Small intestine (tissue), 7 donors: ENCODE measurements at regions not wholly inside any gene's neighbourhood (a gene's known extent, or its start where the extent isn't known, plus 50 kb on each side); places are given as distances from the start of the nearest gene placed in this dataset.

Source experiments
- DNase-seq, 2 donors: peaks; one replicate each; pipeline versions ENCODE4 v3.0.0 to v3.0.0-alpha.2; 2013
- FAIRE-seq: peaks from 2 replicates; lab custom pipeline; 2012; peaks lifted over from hg19 to GRCh38; lab: Jason Lieb, UNC
- H3K27ac ChIP-seq, 3 donors: one replicate each; pipeline ENCODE4 v1.5.1; 2013; ENCODE audit warnings: low read length in 2 of 3, mild to moderate bottlenecking in 2 of 3, control low read depth in 1 of 3, inconsistent platforms in 1 of 3, low read depth in 1 of 3, moderate library complexity in 1 of 3
- H3K27me3 ChIP-seq, 3 donors: one replicate each; pipeline ENCODE4 v1.6.1; 2013; ENCODE audit warnings: low read length in 3 of 3, inconsistent platforms in 1 of 3; ENCODE audit not compliant: control insufficient read depth in 3 of 3, insufficient read depth in 3 of 3
- H3K36me3 ChIP-seq, 3 donors: one replicate each; pipeline ENCODE4 v1.6.1; 2013; ENCODE audit warnings: low read length in 3 of 3, inconsistent platforms in 1 of 3, low read depth in 1 of 3, mild to moderate bottlenecking in 1 of 3, moderate library complexity in 1 of 3; ENCODE audit not compliant: control insufficient read depth in 3 of 3, insufficient read depth in 2 of 3
- H3K4me1 ChIP-seq, 3 donors: one replicate each; pipeline ENCODE4 v1.6.1; 2013; ENCODE audit warnings: low read length in 2 of 3, inconsistent platforms in 1 of 3, low read depth in 1 of 3, mild to moderate bottlenecking in 1 of 3, moderate library complexity in 1 of 3; ENCODE audit not compliant: control insufficient read depth in 3 of 3, insufficient read depth in 2 of 3
- H3K4me3 ChIP-seq, 3 donors: one replicate each; pipeline ENCODE4 v1.5.1; 2013; ENCODE audit warnings: low read length in 3 of 3, control low read depth in 1 of 3, inconsistent platforms in 1 of 3, low read depth in 1 of 3, mild to moderate bottlenecking in 1 of 3, moderate library complexity in 1 of 3
- H3K9me3 ChIP-seq, 2 donors: one replicate each; pipeline ENCODE4 v1.6.1; 2013; ENCODE audit warnings: low read depth in 1 of 2, low read length in 1 of 2; ENCODE audit not compliant: control insufficient read depth in 2 of 2, insufficient read depth in 1 of 2
- WGBS, 3 donors: extraction: QIAGEN DNeasy Blood & Tissue Kit; methylation state at CpG; one replicate each; pipeline ENCODE4 v1.1.7; 2013; 5-methylcytosine and 5-hydroxymethylcytosine counted together
- donor health status: healthy with polysubstance abuse.
- donor health status: control.
- donor health status: control.
- donor health status: Bipolar disorder and iron deficiency.
- donor health status: healthy.

DNA sequence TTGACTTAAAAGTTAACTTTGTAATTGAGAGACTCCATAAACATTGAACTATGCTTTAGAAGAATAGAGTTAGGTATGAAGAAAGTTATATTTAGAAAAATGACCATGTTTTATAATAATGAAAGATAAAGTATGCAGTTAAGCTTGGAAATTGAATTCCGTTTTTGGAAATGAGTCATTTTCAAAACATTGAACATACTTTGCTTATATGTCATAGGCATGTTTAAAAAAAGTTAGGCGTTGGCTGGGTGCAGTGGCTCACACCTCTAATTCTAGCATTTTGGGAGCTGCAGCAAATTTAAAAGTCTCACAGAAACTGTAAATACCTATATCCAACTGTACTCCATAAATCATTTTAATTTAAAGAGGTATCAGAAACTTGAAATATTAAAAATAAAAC lies 607.4 kb downstream of the CBLN2 start:
- Histone ChIP-seq H3K4me1 (no peaks in the 10 kb centered on the region), H3K27ac (no peak overlapping the region), H3K9me3 (no peaks in the 10 kb centered on the region), H3K27me3 (no peaks in the 10 kb centered on the region), H3K4me3 (no peak overlapping the region), H3K36me3 (no peaks in the 10 kb centered on the region)
- WGBS, 3 donors = 54 to 73% (median 66%) methylated on average over 2 of the region's 2 CpGs
- DNase-seq (no peak), FAIRE-seq (peak; percentile 41)

DNA sequence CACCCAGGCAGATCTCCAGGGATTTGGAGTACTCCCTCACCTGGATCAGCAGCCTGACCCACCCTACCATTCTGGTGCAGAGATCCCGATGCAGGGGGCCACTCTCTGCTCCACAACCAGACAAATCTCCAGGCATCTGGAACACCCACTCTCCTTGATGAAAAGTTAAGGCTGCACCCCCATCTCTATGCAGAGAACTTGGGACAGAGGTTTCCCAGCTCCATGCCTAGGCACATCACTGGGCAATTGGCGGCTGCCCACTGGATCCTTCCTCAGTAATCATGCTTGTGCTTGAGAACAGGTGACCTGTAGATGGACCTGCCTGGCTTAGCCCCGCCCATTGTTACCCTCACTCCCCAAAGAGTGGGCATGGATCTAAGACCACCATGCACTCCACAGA lies 624.9 kb downstream of the CBLN2 start:
- no peak overlapping the region for H3K27ac ChIP-seq
- FAIRE-seq (no peak), DNase-seq (no peak)
- no peak overlapping the region for H3K4me3 ChIP-seq
- H3K4me1 ChIP-seq = no peaks in the 10 kb centered on the region
- H3K36me3 ChIP-seq = no peaks in the 10 kb centered on the region
- H3K9me3 ChIP-seq = peaks cover 0 to 10% of the 10 kb centered on the region in 2 donors
- H3K27me3 ChIP-seq = no peaks in the 10 kb centered on the region
- 67 to 88% (median 74%) methylated on average over 3 of the region's 3 CpGs for WGBS, 3 donors

DNA sequence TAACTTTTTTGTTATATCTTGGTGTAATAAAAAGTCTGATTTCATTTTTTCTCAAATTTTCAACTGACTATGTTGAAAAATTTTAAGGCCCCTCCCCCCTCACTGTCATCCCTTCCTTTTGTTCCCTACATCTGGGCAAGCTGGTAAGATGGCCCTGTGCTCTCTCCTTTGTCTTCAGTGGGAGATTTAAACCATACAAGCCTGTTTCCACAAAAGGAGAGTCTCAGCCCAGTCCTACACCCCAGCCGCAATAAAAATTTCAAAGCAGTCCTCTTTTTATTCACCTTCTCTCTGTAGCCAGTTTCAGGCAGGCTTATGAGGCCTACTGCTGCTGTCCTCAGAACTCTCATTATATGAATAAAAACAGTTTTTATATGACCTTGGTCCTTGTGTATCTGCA lies 630.5 kb downstream of the CBLN2 start:
- Histone ChIP-seq H3K4me1 (no peaks in the 10 kb centered on the region), H3K27me3 (no peaks in the 10 kb centered on the region), H3K9me3 (no peaks in the 10 kb centered on the region), H3K36me3 (no peaks in the 10 kb centered on the region), H3K4me3 (no peak overlapping the region), H3K27ac (no peak overlapping the region)
- FAIRE-seq = no peak
- no peak for DNase-seq
- 90 to 97% (median 93%) methylated on average over 1 of the region's 1 CpG for WGBS, 3 donors

DNA sequence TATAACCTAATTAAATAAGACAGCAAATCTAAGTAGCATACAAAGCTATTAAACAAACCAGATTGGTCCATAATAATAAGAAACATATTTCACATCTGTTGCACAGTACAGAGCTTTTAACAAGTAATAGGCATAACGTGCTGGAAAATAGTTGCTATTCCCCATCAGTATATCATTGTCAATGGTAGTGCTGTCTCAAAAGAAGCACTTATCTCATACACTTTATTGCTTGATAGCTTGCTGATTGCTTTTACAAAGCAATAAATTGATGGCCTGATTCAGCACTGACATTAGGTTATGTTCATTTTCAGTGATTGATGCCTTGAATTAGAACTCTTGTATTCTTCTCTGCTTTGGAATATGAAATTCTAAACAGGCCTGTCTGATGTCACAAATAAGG lies 641.7 kb downstream of the CBLN2 start:
- 20 to 45% (median 21%) methylated on average over 1 of the region's 1 CpG for WGBS, 3 donors
- no peak overlapping the region for H3K27ac ChIP-seq
- FAIRE-seq = no peak

DNA sequence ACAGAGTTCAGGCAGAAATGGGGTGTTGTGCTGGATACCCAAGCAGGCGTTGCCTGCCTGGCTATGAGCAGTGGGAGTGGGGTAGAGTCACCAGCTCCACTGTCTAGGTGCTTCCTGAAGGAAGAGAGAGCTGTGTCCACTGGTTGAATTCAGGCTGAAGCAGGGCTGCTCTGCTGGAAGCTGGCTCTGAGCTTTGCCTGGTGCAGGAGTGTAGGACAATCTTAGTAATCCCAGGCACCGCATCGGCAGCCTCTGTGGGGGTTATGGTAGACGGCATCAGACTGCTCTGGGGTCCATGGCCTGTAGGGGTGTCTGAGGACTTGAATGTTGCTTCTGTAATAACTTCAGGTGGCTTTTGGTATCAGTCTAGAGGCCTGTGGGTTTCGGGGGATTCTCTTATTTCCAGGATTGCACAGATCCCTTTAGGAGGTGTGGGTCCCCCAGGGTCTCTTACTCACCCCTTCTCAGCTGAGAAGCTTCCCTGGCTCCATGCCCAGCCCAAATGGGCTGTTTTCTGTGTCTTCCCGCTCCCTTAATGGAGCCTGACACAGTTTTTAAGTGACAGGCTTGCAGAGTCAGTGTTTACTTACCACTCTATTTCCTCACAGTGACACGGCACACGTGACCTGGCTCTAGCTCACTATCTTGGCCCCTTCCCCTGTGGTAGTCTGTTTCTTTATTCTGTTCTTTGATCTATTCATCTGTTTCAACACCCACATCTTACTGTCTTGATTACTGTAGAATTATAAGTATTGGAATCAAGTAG lies 644.3 kb downstream of the CBLN2 start:
- DNase-seq = no peak
- Histone ChIP-seq H3K4me3 (no peak overlapping the region), H3K4me1 (no peaks in the 10 kb centered on the region), H3K27me3 (no peaks in the 10 kb centered on the region), H3K9me3 (peaks cover 0 to 2% of the 10 kb centered on the region in 2 donors), H3K27ac (no peak overlapping the region), H3K36me3 (no peaks in the 10 kb centered on the region)
- WGBS, 3 donors = 56 to 61% (median 58%) methylated on average over 8 of the region's 8 CpGs
- FAIRE-seq = no peak

More for the DNA sequence above, 641.7 kb downstream of the CBLN2 start:
- Histone ChIP-seq H3K27me3 (no peaks in the 10 kb centered on the region), H3K4me1 (no peaks in the 10 kb centered on the region), H3K9me3 (peaks cover 0 to 2% of the 10 kb centered on the region in 2 donors), H3K4me3 (no peak overlapping the region), H3K36me3 (no peaks in the 10 kb centered on the region)
- DNase-seq = no peak

DNA sequence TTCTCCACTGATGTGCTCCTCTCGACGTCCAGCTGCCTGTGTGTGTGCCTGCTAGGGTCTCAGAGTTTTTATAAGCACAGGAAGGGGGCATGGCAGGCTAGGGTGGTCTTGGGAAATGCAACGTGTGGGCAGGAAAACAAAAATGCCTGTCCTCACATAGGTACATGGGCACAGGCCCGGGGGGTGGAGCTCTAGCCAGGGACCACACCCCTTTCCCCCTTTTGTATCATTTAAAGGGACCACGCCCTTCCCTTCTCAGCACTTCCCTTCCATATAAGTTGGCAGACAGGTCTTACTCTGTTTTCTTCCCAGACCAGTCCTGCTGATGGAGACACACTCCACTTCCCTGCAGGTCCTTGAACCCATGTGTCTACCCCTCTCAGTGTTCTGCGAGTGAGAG lies 645.0 kb downstream of the CBLN2 start:
- no peak overlapping the region for H3K27ac ChIP-seq
- H3K9me3 ChIP-seq = peaks cover 0 to 2% of the 10 kb centered on the region in 2 donors
- WGBS, 3 donors = 56 to 79% (median 77%) methylated on average over 6 of the region's 6 CpGs
- no peaks in the 10 kb centered on the region for H3K27me3 ChIP-seq
- no peaks in the 10 kb centered on the region for H3K4me1 ChIP-seq
- no peaks in the 10 kb centered on the region for H3K36me3 ChIP-seq
- DNase-seq = no peak
- FAIRE-seq = no peak
- H3K4me3 ChIP-seq = no peak overlapping the region

DNA sequence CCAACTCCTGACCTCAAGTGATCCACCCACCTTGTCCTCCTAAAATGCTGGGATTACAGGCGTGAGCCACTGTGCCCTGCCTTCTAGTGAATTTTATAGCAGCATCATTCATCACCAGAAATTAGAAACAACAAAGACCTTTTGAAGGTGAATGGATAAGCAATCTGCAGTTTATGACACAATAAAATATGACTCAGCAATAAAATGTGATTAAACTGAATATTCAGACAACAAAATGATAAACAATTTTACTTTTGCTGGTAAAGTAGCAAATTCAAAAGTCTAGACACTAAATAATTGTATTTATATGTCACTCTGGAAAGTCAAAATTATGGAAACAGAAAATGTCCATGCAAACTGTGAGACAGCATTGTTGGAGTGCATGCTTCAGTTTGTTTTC lies 656.6 kb downstream of the CBLN2 start:
- FAIRE-seq = no peak
- Histone ChIP-seq H3K4me3 (no peak overlapping the region), H3K36me3 (no peaks in the 10 kb centered on the region), H3K4me1 (no peaks in the 10 kb centered on the region), H3K9me3 (no peaks in the 10 kb centered on the region), H3K27ac (no peak overlapping the region), H3K27me3 (no peaks in the 10 kb centered on the region)
- WGBS, 3 donors = 16 to 68% (median 27%) methylated on average over 1 of the region's 1 CpG
- no peak for DNase-seq

DNA sequence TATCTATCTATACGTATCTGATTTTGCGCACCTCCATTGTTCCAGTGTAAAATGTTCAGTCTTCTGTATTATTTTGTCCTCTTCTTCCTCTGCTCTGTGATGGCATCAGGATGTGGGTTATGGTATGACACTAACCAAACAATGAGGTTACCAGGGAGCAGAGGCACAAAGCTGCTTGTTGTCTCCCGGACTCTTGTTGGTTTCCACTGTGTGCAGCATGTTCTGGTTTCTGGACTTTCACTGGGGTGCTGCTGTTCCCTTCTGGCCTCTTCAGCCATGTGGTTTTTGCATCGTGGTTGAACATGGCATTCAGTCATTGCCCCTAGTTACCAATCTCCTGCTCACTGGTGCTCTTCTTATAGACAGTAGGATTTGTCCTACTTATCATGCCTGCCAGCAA lies 665.9 kb downstream of the CBLN2 start:
- no peaks in the 10 kb centered on the region for H3K4me1 ChIP-seq
- no peak for DNase-seq
- no peaks in the 10 kb centered on the region for H3K9me3 ChIP-seq
- FAIRE-seq = no peak
- H3K36me3 ChIP-seq = no peaks in the 10 kb centered on the region
- H3K27me3 ChIP-seq = no peaks in the 10 kb centered on the region
- H3K27ac ChIP-seq = no peak overlapping the region
- 69 to 79% (median 78%) methylated on average over 4 of the region's 4 CpGs for WGBS, 3 donors
- no peak overlapping the region for H3K4me3 ChIP-seq

DNA sequence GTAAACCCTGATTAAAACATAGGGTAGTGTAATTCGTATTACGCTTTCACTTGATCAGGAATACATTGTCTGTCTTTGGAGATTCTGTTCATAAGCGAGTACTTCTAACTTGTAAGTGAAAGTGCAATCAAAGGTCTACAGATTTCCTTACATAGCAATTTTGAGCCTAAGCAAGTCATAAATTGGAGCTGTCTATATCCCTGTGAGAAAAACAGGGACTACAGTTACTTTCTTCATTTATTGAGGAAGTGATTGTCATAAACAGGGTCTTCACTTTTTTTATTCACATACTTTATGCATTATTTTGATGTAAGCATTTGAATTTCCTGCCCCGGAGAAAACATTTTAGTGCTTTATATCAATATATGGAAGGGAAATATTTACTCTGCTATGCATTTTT lies 670.4 kb downstream of the CBLN2 start:
- H3K4me1 ChIP-seq = no peaks in the 10 kb centered on the region
- H3K4me3 ChIP-seq = no peak overlapping the region
- H3K9me3 ChIP-seq = no peaks in the 10 kb centered on the region
- H3K27ac ChIP-seq = no peak overlapping the region
- no peaks in the 10 kb centered on the region for H3K27me3 ChIP-seq
- WGBS, 3 donors = 78 to 86% (median 78%) methylated on average over 4 of the region's 4 CpGs
- H3K36me3 ChIP-seq = no peaks in the 10 kb centered on the region
- no peak for DNase-seq
- no peak for FAIRE-seq
